ENCODE measurements at regions not wholly inside any gene's neighbourhood (a gene's known extent, or its start where the extent isn't known, plus 50 kb on each side); places are given as distances from the start of the nearest gene placed in this dataset.

GRCh38 chr2:61688369-61689334, 150.5 kb upstream of the XPO1 start:
- TF ChIP-seq CTCF (IDR thresholded peaks at IDR 0.05), result no peak
- Histone ChIP-seq H3K9me3 (no peaks in the 10 kb centered on the region), H3K27me3 (replicated peaks; ENCODE audit: insufficient read depth) (no peaks in the 10 kb centered on the region), H3K36me3 (no peaks in the 10 kb centered on the region), H3K4me3 (no peak overlapping the region), H3K27ac (no peak overlapping the region), H3K4me1 (ENCODE audit: control insufficient read depth in 1 of 2, low read depth in 2 of 2) (no peaks in the 10 kb centered on the region)
- DNase-seq (ENCODE audit: low spot score), result no peak
- no peak for ATAC-seq (ENCODE audit: insufficient number of reproducible peaks, low FRiP score, low read depth)

GRCh38 chr2:61679096-61679495, 140.9 kb upstream of the XPO1 start:
- Histone ChIP-seq H3K36me3 (no peaks in the 10 kb centered on the region), H3K4me1 (ENCODE audit: control insufficient read depth in 1 of 2, low read depth in 2 of 2) (no peaks in the 10 kb centered on the region), H3K27me3 (replicated peaks; ENCODE audit: insufficient read depth) (no peaks in the 10 kb centered on the region), H3K27ac (no peak overlapping the region), H3K9me3 (no peaks in the 10 kb centered on the region), H3K4me3 (no peak overlapping the region)
- no peak for TF ChIP-seq CTCF (IDR thresholded peaks at IDR 0.05)
- no peak for DNase-seq (ENCODE audit: low spot score)
- ATAC-seq (ENCODE audit: insufficient number of reproducible peaks, low FRiP score, low read depth), result no peak

GRCh38 chr2:61677942-61678341, 139.8 kb upstream of the XPO1 start:
- Histone ChIP-seq H3K9me3 (no peaks in the 10 kb centered on the region), H3K4me3 (no peak overlapping the region), H3K27me3 (replicated peaks; ENCODE audit: insufficient read depth) (no peaks in the 10 kb centered on the region), H3K36me3 (no peaks in the 10 kb centered on the region), H3K27ac (no peak overlapping the region), H3K4me1 (ENCODE audit: control insufficient read depth in 1 of 2, low read depth in 2 of 2) (no peaks in the 10 kb centered on the region)
- DNase-seq (ENCODE audit: low spot score) (no peak), ATAC-seq (ENCODE audit: insufficient number of reproducible peaks, low FRiP score, low read depth) (no peak)
- no peak for TF ChIP-seq CTCF (IDR thresholded peaks at IDR 0.05)

GRCh38 chr2:61677306-61677705, 139.2 kb upstream of the XPO1 start:
- TF ChIP-seq CTCF (IDR thresholded peaks at IDR 0.05), result no peak
- no peak for DNase-seq (ENCODE audit: low spot score)
- no peaks in the 10 kb centered on the region for H3K4me1 ChIP-seq (ENCODE audit: control insufficient read depth in 1 of 2, low read depth in 2 of 2)

GRCh38 chr2:61675204-61675603, 137.0 kb upstream of the XPO1 start:
- Histone ChIP-seq H3K9me3 (no peaks in the 10 kb centered on the region), H3K36me3 (no peaks in the 10 kb centered on the region), H3K4me1 (ENCODE audit: control insufficient read depth in 1 of 2, low read depth in 2 of 2) (peaks cover 3 to 14% of the 10 kb centered on the region in 2 donors), H3K27me3 (replicated peaks; ENCODE audit: insufficient read depth) (no peaks in the 10 kb centered on the region), H3K27ac (no peak overlapping the region), H3K4me3 (no peak overlapping the region)
- DNase-seq (ENCODE audit: low spot score) (no peak), ATAC-seq (ENCODE audit: insufficient number of reproducible peaks, low FRiP score, low read depth) (no peak)
- no peak for TF ChIP-seq CTCF (IDR thresholded peaks at IDR 0.05)

More at GRCh38 chr2:61677306-61677705, 139.2 kb upstream of the XPO1 start:
- Histone ChIP-seq H3K36me3 (no peaks in the 10 kb centered on the region), H3K4me3 (no peak overlapping the region), H3K27ac (no peak overlapping the region), H3K9me3 (no peaks in the 10 kb centered on the region), H3K27me3 (replicated peaks; ENCODE audit: insufficient read depth) (no peaks in the 10 kb centered on the region)
- no peak for ATAC-seq (ENCODE audit: insufficient number of reproducible peaks, low FRiP score, low read depth)
